ENCODE measurements at regions not wholly inside any gene's neighbourhood (a gene's known extent, or its start where the extent isn't known, plus 50 kb on each side); places are given as distances from the start of the nearest gene placed in this dataset.
"Not testable (repeated sequence)": the region's sequence is repeated elsewhere in the genome, so short reads cannot be mapped to it uniquely, and the experiment has no call there.

- DNase-seq: peak; percentile 81
Observed at GRCh38 chr1:14320518-14320917, 278.0 kb upstream of the KAZN start.

- no peak for DNase-seq
Observed at GRCh38 chr1:14320986-14321385, 277.5 kb upstream of the KAZN start.

- DNase-seq: no peak
Observed at GRCh38 chr1:14321422-14321821, 277.1 kb upstream of the KAZN start.

- no peak for DNase-seq
Observed at GRCh38 chr1:14323568-14324247, 274.8 kb upstream of the KAZN start.

- no peak for DNase-seq
Observed at GRCh38 chr1:14324248-14324630, 274.2 kb upstream of the KAZN start.

- DNase-seq: no peak
Observed at GRCh38 chr1:14326857-14327256, 271.6 kb upstream of the KAZN start.

- no peak for DNase-seq
Observed at GRCh38 chr1:14328685-14329084, 269.8 kb upstream of the KAZN start.

- DNase-seq: no peak
Observed at GRCh38 chr1:14332158-14332557, 266.3 kb upstream of the KAZN start.

- DNase-seq: no peak
Observed at GRCh38 chr1:14334336-14335176, 263.9 kb upstream of the KAZN start.

GRCh38 chr1:14338509-14338908, 260.0 kb upstream of the KAZN start:
- no peak for DNase-seq

- no peak for DNase-seq
Observed at GRCh38 chr1:14339288-14339687, 259.2 kb upstream of the KAZN start.

- no peak for DNase-seq
Observed at GRCh38 chr1:14340002-14340785, 258.3 kb upstream of the KAZN start.

- DNase-seq: no peak
Observed at GRCh38 chr1:14341147-14341546, 257.3 kb upstream of the KAZN start.

GRCh38 chr1:14345946-14346550, 252.4 kb upstream of the KAZN start:
- no peak for DNase-seq

GRCh38 chr1:14347186-14347585, 251.3 kb upstream of the KAZN start:
- DNase-seq: no peak

- DNase-seq: no peak
Observed at GRCh38 chr1:14347776-14348175, 250.7 kb upstream of the KAZN start.

- DNase-seq: no peak
Observed at GRCh38 chr1:14350197-14350596, 248.3 kb upstream of the KAZN start.

- no peak for DNase-seq
Observed at GRCh38 chr1:14352897-14353296, 245.6 kb upstream of the KAZN start.

GRCh38 chr1:14361005-14361404, 237.5 kb upstream of the KAZN start:
- not testable (repeated sequence) for DNase-seq

- DNase-seq: no peak
Observed at GRCh38 chr1:14362331-14362730, 236.2 kb upstream of the KAZN start.

GRCh38 chr1:14363036-14363590, 235.4 kb upstream of the KAZN start:
- DNase-seq: no peak

- DNase-seq: no peak
Observed at GRCh38 chr1:14363707-14364413, 234.6 kb upstream of the KAZN start.

Data from GF-D8 (cell line).